ENCODE measurements at regions not wholly inside any gene's neighbourhood (a gene's known extent, or its start where the extent isn't known, plus 50 kb on each side); places are given as distances from the start of the nearest gene placed in this dataset.

DNA sequence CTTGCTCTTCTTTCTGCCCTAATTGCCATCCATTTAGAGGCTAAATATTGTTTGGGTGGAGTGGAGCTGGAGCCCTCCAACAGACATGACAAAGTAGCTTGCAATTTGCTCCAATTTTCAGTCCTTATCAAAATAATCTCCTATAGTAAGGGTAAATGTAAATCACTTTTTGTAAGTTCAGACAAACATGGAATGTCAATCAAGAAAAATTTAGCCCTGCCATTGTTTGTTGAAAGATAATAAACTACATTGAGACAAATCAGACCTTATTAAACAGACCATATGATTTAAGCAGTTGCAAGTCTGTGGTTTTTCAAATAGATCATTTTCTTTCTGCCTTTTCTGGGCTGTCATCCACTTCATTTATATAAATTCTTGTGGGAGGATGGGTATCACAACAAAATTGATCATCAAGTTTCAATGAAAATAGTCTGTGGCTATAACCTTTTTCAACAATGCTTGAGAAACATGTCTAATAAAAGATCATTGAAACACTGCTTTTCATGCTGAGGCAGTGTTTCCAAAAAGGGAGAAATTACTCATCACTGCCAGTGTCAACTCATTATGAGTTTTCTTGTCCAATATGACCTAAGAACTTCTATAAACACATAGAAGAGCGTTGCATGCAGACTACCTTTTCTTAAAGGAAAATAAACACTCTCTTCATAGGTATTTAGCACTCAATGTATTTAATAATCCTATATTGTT lies 1152.0 kb upstream of the B3GALT2 start:
- TF ChIP-seq, protein P1, sequence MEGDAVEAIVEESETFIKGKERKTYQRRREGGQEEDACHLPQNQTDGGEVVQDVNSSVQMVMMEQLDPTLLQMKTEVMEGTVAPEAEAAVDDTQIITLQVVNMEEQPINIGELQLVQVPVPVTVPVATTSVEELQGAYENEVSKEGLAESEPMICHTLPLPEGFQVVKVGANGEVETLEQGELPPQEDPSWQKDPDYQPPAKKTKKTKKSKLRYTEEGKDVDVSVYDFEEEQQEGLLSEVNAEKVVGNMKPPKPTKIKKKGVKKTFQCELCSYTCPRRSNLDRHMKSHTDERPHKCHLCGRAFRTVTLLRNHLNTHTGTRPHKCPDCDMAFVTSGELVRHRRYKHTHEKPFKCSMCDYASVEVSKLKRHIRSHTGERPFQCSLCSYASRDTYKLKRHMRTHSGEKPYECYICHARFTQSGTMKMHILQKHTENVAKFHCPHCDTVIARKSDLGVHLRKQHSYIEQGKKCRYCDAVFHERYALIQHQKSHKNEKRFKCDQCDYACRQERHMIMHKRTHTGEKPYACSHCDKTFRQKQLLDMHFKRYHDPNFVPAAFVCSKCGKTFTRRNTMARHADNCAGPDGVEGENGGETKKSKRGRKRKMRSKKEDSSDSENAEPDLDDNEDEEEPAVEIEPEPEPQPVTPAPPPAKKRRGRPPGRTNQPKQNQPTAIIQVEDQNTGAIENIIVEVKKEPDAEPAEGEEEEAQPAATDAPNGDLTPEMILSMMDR (IDR thresholded peaks at IDR 0.05), result no peak
- no peak for TF ChIP-seq POLR2A (IDR thresholded peaks at IDR 0.05)
